ENCODE measurements at regions not wholly inside any gene's neighbourhood (a gene's known extent, or its start where the extent isn't known, plus 50 kb on each side); places are given as distances from the start of the nearest gene placed in this dataset.

DNA sequence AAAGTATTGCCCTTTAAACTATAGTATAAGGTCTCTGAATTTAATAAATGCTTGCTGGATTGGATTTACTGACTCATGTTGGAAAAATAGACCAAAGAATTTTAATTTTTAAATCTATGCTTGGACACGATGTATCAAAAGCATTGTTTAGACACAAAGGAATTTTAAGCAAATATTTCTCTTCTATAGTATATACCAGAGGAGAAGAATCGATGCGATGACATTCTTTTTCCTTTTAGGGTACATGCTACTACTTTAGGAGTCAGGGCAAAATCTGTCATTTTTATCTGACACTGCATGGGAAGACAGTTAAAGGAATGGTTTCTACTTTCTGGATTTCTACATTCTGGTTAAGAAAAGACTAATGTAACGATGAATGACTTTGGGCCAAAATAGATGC, 339.9 kb downstream of the BMPER start:
- TF ChIP-seq, protein P1, sequence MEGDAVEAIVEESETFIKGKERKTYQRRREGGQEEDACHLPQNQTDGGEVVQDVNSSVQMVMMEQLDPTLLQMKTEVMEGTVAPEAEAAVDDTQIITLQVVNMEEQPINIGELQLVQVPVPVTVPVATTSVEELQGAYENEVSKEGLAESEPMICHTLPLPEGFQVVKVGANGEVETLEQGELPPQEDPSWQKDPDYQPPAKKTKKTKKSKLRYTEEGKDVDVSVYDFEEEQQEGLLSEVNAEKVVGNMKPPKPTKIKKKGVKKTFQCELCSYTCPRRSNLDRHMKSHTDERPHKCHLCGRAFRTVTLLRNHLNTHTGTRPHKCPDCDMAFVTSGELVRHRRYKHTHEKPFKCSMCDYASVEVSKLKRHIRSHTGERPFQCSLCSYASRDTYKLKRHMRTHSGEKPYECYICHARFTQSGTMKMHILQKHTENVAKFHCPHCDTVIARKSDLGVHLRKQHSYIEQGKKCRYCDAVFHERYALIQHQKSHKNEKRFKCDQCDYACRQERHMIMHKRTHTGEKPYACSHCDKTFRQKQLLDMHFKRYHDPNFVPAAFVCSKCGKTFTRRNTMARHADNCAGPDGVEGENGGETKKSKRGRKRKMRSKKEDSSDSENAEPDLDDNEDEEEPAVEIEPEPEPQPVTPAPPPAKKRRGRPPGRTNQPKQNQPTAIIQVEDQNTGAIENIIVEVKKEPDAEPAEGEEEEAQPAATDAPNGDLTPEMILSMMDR (IDR thresholded peaks at IDR 0.05; ENCODE audit: insufficient read depth, low read length): no peak
- TF ChIP-seq SPI1 (IDR thresholded peaks at IDR 0.05; ENCODE audit: borderline replicate concordance, low read depth) (no peak), POLR2AphosphoS5 (IDR thresholded peaks at IDR 0.05; ENCODE audit: low read depth) (no peak), GABPA (IDR thresholded peaks at IDR 0.05; ENCODE audit: low read depth) (no peak)

Data from HL-60 (cell line).